AG04450 (cell line): ENCODE measurements at regions not wholly inside any gene's neighbourhood (a gene's known extent, or its start where the extent isn't known, plus 50 kb on each side); places are given as distances from the start of the nearest gene placed in this dataset.

Experiments
- CTCF ChIA-PET: fragments of 300-600, 350-600 bp; formaldehyde crosslinking; extraction: SDS; loops from one replicate; lab custom pipeline; 2022; ENCODE audit warnings: antibody characterized with exemption, inconsistent platforms; lab: Charles Lee
- POLR2A ChIA-PET: fragments of 350-600 bp; formaldehyde crosslinking; extraction: SDS; loops from one replicate; lab custom pipeline; 2021; ENCODE audit warnings: antibody characterized with exemption, inconsistent platforms; lab: Yijun Ruan, JAX
- DNase-seq: peaks from one replicate; pipeline ENCODE4 v3.0.0-alpha.2; 2011; ENCODE audit warnings: low read depth, low spot score
- H3K27ac ChIP-seq: one replicate; pipeline ENCODE4 v1.5.1; 2012; ENCODE audit warnings: low read depth, low read length, control low read depth
- H3K27me3 ChIP-seq: one replicate; pipeline ENCODE4 v1.6.0; 2012; ENCODE audit warnings: low read length; ENCODE audit not compliant: control insufficient read depth, insufficient read depth
- H3K4me3 ChIP-seq: 2 replicates; pipeline ENCODE4 v1.5.1; 2011; ENCODE audit warnings: mild to moderate bottlenecking, low read depth, low read length, control low read depth
- H3K9me3 ChIP-seq: 2 replicates; pipeline ENCODE4 v1.5.1; 2012; ENCODE audit warnings: low read length; ENCODE audit not compliant: control insufficient read depth, insufficient read depth
- CTCF ChIP-seq: IDR thresholded peaks from 2 replicates; pipeline ENCODE4 v1.5.1; 2011; ENCODE audit warnings: low read depth, low read length, control low read depth, inconsistent platforms

GRCh38 chr10:33103863-33104379 is 145.9 kb upstream of the ITGB1 start:
- CTCF ChIA-PET: interaction anchor here (1.5 kb wide), 1 partner anchor 12 kb away, joined by 3 read pairs; no protein-coding TSS in a partner anchor
- no peak for DNase-seq

GRCh38 chr10:33102071-33102470 is 144.0 kb upstream of the ITGB1 start:
- TF ChIP-seq CTCF: no peak
- no peak for DNase-seq
- CTCF ChIA-PET: interaction anchor here (1.5 kb wide), 1 partner anchor 14 kb away, joined by 3 read pairs; no protein-coding TSS in a partner anchor
- no peak overlapping the region for H3K27ac ChIP-seq
- H3K27me3 ChIP-seq: no peaks in the 10 kb centered on the region
- peaks cover 3% of the 10 kb centered on the region; the same call in 1 of the 2 replicates for H3K9me3 ChIP-seq
- POLR2A ChIA-PET: no interaction called here
- H3K4me3 ChIP-seq: no peak overlapping the region

More at GRCh38 chr10:33103863-33104379, 145.9 kb upstream of the ITGB1 start:
- H3K27me3 ChIP-seq: no peaks in the 10 kb centered on the region
- POLR2A ChIA-PET: no interaction called here
- peaks cover 3% of the 10 kb centered on the region; the same call in 1 of the 2 replicates for H3K9me3 ChIP-seq
- H3K27ac ChIP-seq: no peak overlapping the region
- no peak overlapping the region for H3K4me3 ChIP-seq
- TF ChIP-seq CTCF: no peak

- CTCF ChIA-PET: no interaction called here
- H3K27me3 ChIP-seq: no peaks in the 10 kb centered on the region
- no peak overlapping the region for H3K4me3 ChIP-seq
- no peak for TF ChIP-seq CTCF
- H3K9me3 ChIP-seq: peaks cover 3% of the 10 kb centered on the region; the same call in 1 of the 2 replicates
- POLR2A ChIA-PET: interaction anchor here (0.5 to 0.7 kb wide), 2 partner anchors 34 to 232 kb away, joined by 3 to 4 read pairs; no protein-coding TSS in a partner anchor
- no peak overlapping the region for H3K27ac ChIP-seq
- DNase-seq: no peak
Observed at GRCh38 chr10:33101392-33101787, 143.4 kb upstream of the ITGB1 start.

- Histone ChIP-seq H3K27me3 (no peaks in the 10 kb centered on the region), H3K27ac (no peak overlapping the region), H3K9me3 (peaks cover 3% of the 10 kb centered on the region; the same call in 1 of the 2 replicates), H3K4me3 (no peak overlapping the region)
- ChIA-PET CTCF (no interaction called here), POLR2A (interaction anchor here (0.7 kb wide), 1 partner anchor 232 kb away, joined by 4 read pairs; no protein-coding TSS in a partner anchor)
- TF ChIP-seq CTCF: no peak
- no peak for DNase-seq
Observed at GRCh38 chr10:33100781-33101391, 142.9 kb upstream of the ITGB1 start.

- POLR2A ChIA-PET: no interaction called here
- no peaks in the 10 kb centered on the region for H3K27me3 ChIP-seq
- CTCF ChIA-PET: no interaction called here
- no peak for TF ChIP-seq CTCF
- H3K27ac ChIP-seq: no peak overlapping the region
- H3K9me3 ChIP-seq: peaks cover 3% of the 10 kb centered on the region; the same call in 1 of the 2 replicates
- no peak for DNase-seq
- no peak overlapping the region for H3K4me3 ChIP-seq
Observed at GRCh38 chr10:33099748-33100147, 141.7 kb upstream of the ITGB1 start.
